HEK293 (cell line): ENCODE measurements at regions not wholly inside any gene's neighbourhood (a gene's known extent, or its start where the extent isn't known, plus 50 kb on each side); places are given as distances from the start of the nearest gene placed in this dataset.

Experiments
- CTCF ChIA-PET: fragments of 350-600 bp; formaldehyde crosslinking; extraction: SDS; loops from one replicate; lab custom pipeline; 2021; ENCODE audit warnings: antibody characterized with exemption; lab: Yijun Ruan, JAX
- POLR2A ChIA-PET: fragments of 300-600 bp; formaldehyde crosslinking; extraction: SDS; loops from one replicate; lab custom pipeline; 2020; ENCODE audit warnings: antibody characterized with exemption, inconsistent platforms; lab: Yijun Ruan, JAX
- H3K27ac ChIP-seq: fragments of 200-500 bp; sonication (Bioruptor generic); 2 replicates; pipeline ENCODE4 v1.5.1; 2014; ENCODE audit warnings: low read depth, low read length, control low read depth, inconsistent platforms; ENCODE audit errors: extremely low read depth
- H3K36me3 ChIP-seq, 2 experiments: fragments of 200-500 bp in 1 of 2; sonication (Bioruptor generic) in 1 of 2; 1 replicate in 1 of 2; 2 replicates in 1 of 2; pipeline ENCODE4 v1.5.1; 2014 to 2017; ENCODE audit warnings: inconsistent platforms in 2 of 2, low read length in 2 of 2; ENCODE audit not compliant: control insufficient read depth in 2 of 2, insufficient read depth in 1 of 2
- H3K4me1 ChIP-seq: fragments of 200-500 bp; sonication (Bioruptor generic); 2 replicates; pipeline ENCODE4 v1.5.1; 2014; ENCODE audit warnings: mild to moderate bottlenecking, low read length, inconsistent platforms; ENCODE audit not compliant: control insufficient read depth, insufficient read depth
- H3K4me3 ChIP-seq: 2 replicates; pipeline ENCODE4 v1.5.1; 2011; ENCODE audit warnings: low read depth, mild to moderate bottlenecking, control low read depth, low read length, moderate library complexity
- H3K9me3 ChIP-seq: fragments of 200-500 bp; sonication (Bioruptor generic); 2 replicates; pipeline ENCODE4 v1.5.1; 2014; ENCODE audit warnings: low read depth, low read length, inconsistent platforms; ENCODE audit not compliant: control insufficient read depth, insufficient read depth
- BCL11B ChIP-seq: fragments of 450-650 bp; formaldehyde crosslinking; IDR thresholded peaks from 2 replicates; pipeline ENCODE4 v1.5.1; 2016; ENCODE audit warnings: low read depth, missing biosample characterization, missing genetic modification characterization
- MYNN ChIP-seq: fragments of 450-650 bp; formaldehyde crosslinking; IDR thresholded peaks from 2 replicates; pipeline ENCODE4 v1.5.1; 2016; ENCODE audit warnings: missing biosample characterization, missing genetic modification characterization, borderline replicate concordance
- ZFHX2 ChIP-seq: fragments of 450-650 bp; formaldehyde crosslinking; conservative IDR thresholded peaks from 2 replicates; pipeline ENCODE4 v1.5.1; 2016; ENCODE audit warnings: missing biosample characterization, missing genetic modification characterization
- ZFP37 ChIP-seq: fragments of 450-650 bp; formaldehyde crosslinking; IDR thresholded peaks from 2 replicates; pipeline ENCODE4 v1.5.1; 2016; ENCODE audit warnings: missing biosample characterization, missing genetic modification characterization
- ZFP69B ChIP-seq: fragments of 450-650 bp; formaldehyde crosslinking; IDR thresholded peaks from 2 replicates; pipeline ENCODE4 v1.5.1; 2016; ENCODE audit warnings: missing biosample characterization, missing genetic modification characterization
- ZNF157 ChIP-seq: fragments of 450-650 bp; formaldehyde crosslinking; IDR thresholded peaks from 2 replicates; pipeline ENCODE4 v1.5.1; 2016; ENCODE audit warnings: missing biosample characterization, missing genetic modification characterization
- ZNF16 ChIP-seq: fragments of 450-650 bp; formaldehyde crosslinking; IDR thresholded peaks from 2 replicates; pipeline ENCODE4 v1.5.1; 2016; ENCODE audit warnings: low read depth, missing biosample characterization, missing genetic modification characterization
- ZNF19 ChIP-seq: fragments of 450-650 bp; formaldehyde crosslinking; IDR thresholded peaks from 2 replicates; pipeline ENCODE4; 2016; ENCODE audit warnings: missing biosample characterization, missing genetic modification characterization, low read depth
- ZNF248 ChIP-seq: fragments of 450-650 bp; formaldehyde crosslinking; IDR thresholded peaks from 2 replicates; pipeline ENCODE4 v1.5.1; 2017; ENCODE audit warnings: missing biosample characterization, missing genetic modification characterization
- ZNF266 ChIP-seq: fragments of 450-650 bp; formaldehyde crosslinking; IDR thresholded peaks from 2 replicates; pipeline ENCODE4 v1.5.1; 2016; ENCODE audit warnings: missing biosample characterization, missing genetic modification characterization, low read depth
- ZNF292 ChIP-seq: fragments of 450-650 bp; formaldehyde crosslinking; IDR thresholded peaks from 2 replicates; pipeline ENCODE4 v1.5.1; 2016; ENCODE audit warnings: low read depth, missing biosample characterization, missing genetic modification characterization, borderline replicate concordance
- ZNF37A ChIP-seq: fragments of 450-650 bp; IDR thresholded peaks from 2 replicates; pipeline ENCODE4 v1.5.1; 2018; ENCODE audit warnings: missing biosample characterization, missing genetic modification characterization
- ZNF416 ChIP-seq: fragments of 450-650 bp; formaldehyde crosslinking; IDR thresholded peaks from 2 replicates; pipeline ENCODE4 v1.5.1; 2016; ENCODE audit warnings: missing biosample characterization, missing genetic modification characterization
- ZNF433 ChIP-seq: fragments of 450-650 bp; formaldehyde crosslinking; IDR thresholded peaks from 2 replicates; pipeline ENCODE4 v1.5.1; 2016; ENCODE audit warnings: missing biosample characterization, missing genetic modification characterization, low read depth
- ZNF473 ChIP-seq: fragments of 450-650 bp; formaldehyde crosslinking; IDR thresholded peaks from 2 replicates; pipeline ENCODE4 v1.5.1; 2017; ENCODE audit warnings: missing biosample characterization, missing genetic modification characterization
- ZNF530 ChIP-seq: fragments of 450-650 bp; formaldehyde crosslinking; IDR thresholded peaks from 2 replicates; pipeline ENCODE4 v1.5.1; 2016; ENCODE audit warnings: low read depth, missing biosample characterization, missing genetic modification characterization
- ZNF555 ChIP-seq: fragments of 450-650 bp; formaldehyde crosslinking; conservative IDR thresholded peaks from 2 replicates; pipeline ENCODE4 v1.5.1; 2017; ENCODE audit warnings: missing biosample characterization, mild to moderate bottlenecking, missing genetic modification characterization, inconsistent platforms
- ZNF624 ChIP-seq: fragments of 450-650 bp; formaldehyde crosslinking; IDR thresholded peaks from 2 replicates; pipeline ENCODE4 v1.5.1; 2017; ENCODE audit warnings: missing biosample characterization, missing genetic modification characterization
- ZNF654 ChIP-seq: fragments of 450-650 bp; formaldehyde crosslinking; IDR thresholded peaks from 2 replicates; pipeline ENCODE4 v1.5.1; 2016; ENCODE audit warnings: low read depth, missing biosample characterization, missing genetic modification characterization
- ZNF660 ChIP-seq: fragments of 450-650 bp; IDR thresholded peaks from 2 replicates; pipeline ENCODE4 v1.5.1; 2018; ENCODE audit warnings: missing biosample characterization, mild to moderate bottlenecking, missing genetic modification characterization
- ZNF837 ChIP-seq: fragments of 450-650 bp; formaldehyde crosslinking; IDR thresholded peaks from 2 replicates; pipeline ENCODE4 v1.5.1; 2016; ENCODE audit warnings: missing biosample characterization, missing genetic modification characterization
- TF ChIP-seq, protein P1 (sequence below): fragments of 450-650 bp; formaldehyde crosslinking; IDR thresholded peaks from 2 replicates; pipeline ENCODE4 v1.5.1; 2016; ENCODE audit warnings: missing biosample characterization, missing genetic modification characterization
- TF ChIP-seq, protein P2 (sequence below): fragments of 450-650 bp; formaldehyde crosslinking; IDR thresholded peaks from 2 replicates; pipeline ENCODE4 v1.5.1; 2016; ENCODE audit warnings: missing biosample characterization, missing genetic modification characterization
- TF ChIP-seq, protein P3 (sequence below): fragments of 450-650 bp; formaldehyde crosslinking; IDR thresholded peaks from 2 replicates; pipeline ENCODE4 v1.5.0; 2017; ENCODE audit warnings: missing biosample characterization, missing genetic modification characterization, borderline replicate concordance
- TF ChIP-seq, protein P4 (sequence below): fragments of 450-650 bp; formaldehyde crosslinking; IDR thresholded peaks from 2 replicates; pipeline ENCODE4 v1.5.1; 2016; ENCODE audit warnings: missing biosample characterization, missing genetic modification characterization
- TF ChIP-seq, protein P5 (sequence below): fragments of 450-650 bp; formaldehyde crosslinking; IDR thresholded peaks from 2 replicates; pipeline ENCODE4 v1.5.1; 2016; ENCODE audit warnings: missing biosample characterization, missing genetic modification characterization

DNA sequence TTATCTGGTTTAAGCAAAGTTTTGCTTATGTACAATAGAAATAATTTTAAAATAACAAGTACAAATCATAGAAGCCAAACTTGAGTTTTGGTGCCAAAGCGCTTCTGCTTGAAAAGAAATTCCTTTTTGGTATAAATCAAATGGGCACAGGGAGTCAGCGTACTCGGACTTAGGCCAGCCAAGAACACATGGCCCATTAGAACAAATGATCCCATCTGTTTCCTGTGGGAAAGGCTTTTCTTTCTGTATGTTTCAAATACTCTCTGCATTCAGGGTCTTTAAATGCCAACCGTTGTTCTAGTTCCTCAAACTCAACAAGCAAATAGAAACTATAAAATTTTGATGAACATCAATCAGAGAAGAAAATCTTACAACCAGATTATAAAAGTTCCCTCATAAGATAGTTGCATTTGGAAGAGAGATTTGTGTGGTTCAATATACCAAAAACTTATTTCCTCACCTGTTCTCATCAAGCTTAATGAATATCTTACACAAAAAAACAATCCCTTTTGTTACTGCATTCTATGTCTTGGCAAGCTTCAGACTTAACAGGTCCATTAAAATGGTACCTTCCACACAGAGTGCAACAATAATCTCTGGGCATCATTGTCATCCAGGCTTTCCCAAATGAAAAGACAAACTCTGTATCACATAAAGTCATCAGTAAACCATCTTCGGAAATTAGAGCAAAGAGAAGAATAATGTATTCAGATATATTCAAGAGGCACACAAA is 739.8 kb upstream of the API5 start:
- ChIA-PET POLR2A (no interaction called here), CTCF (no interaction called here)
- H3K27ac ChIP-seq: no peak overlapping the region
- no peaks in the 10 kb centered on the region for H3K9me3 ChIP-seq
- no peak overlapping the region for H3K4me3 ChIP-seq
- no peaks in the 10 kb centered on the region for H3K36me3 ChIP-seq
- no peak for TF ChIP-seq ZNF433
- TF ChIP-seq ZNF660 (tag by site-specific recombination): no peak
- no peak for TF ChIP-seq ZFP69B (tag by site-specific recombination)
- TF ChIP-seq, protein P1, sequence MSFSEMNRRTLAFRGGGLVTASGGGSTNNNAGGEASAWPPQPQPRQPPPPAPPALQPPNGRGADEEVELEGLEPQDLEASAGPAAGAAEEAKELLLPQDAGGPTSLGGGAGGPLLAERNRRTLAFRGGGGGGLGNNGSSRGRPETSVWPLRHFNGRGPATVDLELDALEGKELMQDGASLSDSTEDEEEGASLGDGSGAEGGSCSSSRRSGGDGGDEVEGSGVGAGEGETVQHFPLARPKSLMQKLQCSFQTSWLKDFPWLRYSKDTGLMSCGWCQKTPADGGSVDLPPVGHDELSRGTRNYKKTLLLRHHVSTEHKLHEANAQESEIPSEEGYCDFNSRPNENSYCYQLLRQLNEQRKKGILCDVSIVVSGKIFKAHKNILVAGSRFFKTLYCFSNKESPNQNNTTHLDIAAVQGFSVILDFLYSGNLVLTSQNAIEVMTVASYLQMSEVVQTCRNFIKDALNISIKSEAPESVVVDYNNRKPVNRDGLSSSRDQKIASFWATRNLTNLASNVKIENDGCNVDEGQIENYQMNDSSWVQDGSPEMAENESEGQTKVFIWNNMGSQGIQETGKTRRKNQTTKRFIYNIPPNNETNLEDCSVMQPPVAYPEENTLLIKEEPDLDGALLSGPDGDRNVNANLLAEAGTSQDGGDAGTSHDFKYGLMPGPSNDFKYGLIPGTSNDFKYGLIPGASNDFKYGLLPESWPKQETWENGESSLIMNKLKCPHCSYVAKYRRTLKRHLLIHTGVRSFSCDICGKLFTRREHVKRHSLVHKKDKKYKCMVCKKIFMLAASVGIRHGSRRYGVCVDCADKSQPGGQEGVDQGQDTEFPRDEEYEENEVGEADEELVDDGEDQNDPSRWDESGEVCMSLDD (tag by site-specific recombination): no peak
- TF ChIP-seq ZNF37A: no peak
- TF ChIP-seq BCL11B: no peak
- TF ChIP-seq, protein P2, sequence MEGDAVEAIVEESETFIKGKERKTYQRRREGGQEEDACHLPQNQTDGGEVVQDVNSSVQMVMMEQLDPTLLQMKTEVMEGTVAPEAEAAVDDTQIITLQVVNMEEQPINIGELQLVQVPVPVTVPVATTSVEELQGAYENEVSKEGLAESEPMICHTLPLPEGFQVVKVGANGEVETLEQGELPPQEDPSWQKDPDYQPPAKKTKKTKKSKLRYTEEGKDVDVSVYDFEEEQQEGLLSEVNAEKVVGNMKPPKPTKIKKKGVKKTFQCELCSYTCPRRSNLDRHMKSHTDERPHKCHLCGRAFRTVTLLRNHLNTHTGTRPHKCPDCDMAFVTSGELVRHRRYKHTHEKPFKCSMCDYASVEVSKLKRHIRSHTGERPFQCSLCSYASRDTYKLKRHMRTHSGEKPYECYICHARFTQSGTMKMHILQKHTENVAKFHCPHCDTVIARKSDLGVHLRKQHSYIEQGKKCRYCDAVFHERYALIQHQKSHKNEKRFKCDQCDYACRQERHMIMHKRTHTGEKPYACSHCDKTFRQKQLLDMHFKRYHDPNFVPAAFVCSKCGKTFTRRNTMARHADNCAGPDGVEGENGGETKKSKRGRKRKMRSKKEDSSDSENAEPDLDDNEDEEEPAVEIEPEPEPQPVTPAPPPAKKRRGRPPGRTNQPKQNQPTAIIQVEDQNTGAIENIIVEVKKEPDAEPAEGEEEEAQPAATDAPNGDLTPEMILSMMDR (tag by site-specific recombination): no peak
- TF ChIP-seq ZFP37 (tag by site-specific recombination): no peak
- TF ChIP-seq ZNF624 (tag by site-specific recombination): no peak
- TF ChIP-seq, protein P3, sequence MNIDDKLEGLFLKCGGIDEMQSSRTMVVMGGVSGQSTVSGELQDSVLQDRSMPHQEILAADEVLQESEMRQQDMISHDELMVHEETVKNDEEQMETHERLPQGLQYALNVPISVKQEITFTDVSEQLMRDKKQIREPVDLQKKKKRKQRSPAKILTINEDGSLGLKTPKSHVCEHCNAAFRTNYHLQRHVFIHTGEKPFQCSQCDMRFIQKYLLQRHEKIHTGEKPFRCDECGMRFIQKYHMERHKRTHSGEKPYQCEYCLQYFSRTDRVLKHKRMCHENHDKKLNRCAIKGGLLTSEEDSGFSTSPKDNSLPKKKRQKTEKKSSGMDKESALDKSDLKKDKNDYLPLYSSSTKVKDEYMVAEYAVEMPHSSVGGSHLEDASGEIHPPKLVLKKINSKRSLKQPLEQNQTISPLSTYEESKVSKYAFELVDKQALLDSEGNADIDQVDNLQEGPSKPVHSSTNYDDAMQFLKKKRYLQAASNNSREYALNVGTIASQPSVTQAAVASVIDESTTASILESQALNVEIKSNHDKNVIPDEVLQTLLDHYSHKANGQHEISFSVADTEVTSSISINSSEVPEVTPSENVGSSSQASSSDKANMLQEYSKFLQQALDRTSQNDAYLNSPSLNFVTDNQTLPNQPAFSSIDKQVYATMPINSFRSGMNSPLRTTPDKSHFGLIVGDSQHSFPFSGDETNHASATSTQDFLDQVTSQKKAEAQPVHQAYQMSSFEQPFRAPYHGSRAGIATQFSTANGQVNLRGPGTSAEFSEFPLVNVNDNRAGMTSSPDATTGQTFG: no peak
- no peak for TF ChIP-seq ZNF16 (tag by site-specific recombination)
- no peak for TF ChIP-seq ZFHX2 (tag by site-specific recombination)
- TF ChIP-seq, protein P4, sequence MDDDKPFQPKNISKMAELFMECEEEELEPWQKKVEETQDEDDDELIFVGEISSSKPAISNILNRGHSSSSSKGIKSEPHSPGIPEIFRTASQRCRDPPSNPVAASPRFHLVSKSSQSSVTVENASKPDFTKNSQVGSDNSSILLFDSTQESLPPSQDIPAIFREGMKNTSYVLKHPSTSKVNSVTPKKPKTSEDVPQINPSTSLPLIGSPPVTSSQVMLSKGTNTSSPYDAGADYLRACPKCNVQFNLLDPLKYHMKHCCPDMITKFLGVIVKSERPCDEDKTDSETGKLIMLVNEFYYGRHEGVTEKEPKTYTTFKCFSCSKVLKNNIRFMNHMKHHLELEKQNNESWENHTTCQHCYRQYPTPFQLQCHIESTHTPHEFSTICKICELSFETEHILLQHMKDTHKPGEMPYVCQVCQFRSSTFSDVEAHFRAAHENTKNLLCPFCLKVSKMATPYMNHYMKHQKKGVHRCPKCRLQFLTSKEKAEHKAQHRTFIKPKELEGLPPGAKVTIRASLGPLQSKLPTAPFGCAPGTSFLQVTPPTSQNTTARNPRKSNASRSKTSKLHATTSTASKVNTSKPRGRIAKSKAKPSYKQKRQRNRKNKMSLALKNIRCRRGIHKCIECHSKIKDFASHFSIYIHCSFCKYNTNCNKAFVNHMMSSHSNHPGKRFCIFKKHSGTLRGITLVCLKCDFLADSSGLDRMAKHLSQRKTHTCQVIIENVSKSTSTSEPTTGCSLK (tag by site-specific recombination): no peak
- no peak for TF ChIP-seq ZNF292 (tag by site-specific recombination)
- no peak for TF ChIP-seq ZNF19
- TF ChIP-seq ZNF654: no peak
- no peak for TF ChIP-seq ZNF248 (tag by site-specific recombination)
- TF ChIP-seq, all 188 proteins: peak for 0
- H3K4me1 ChIP-seq: no peaks in the 10 kb centered on the region

DNA sequence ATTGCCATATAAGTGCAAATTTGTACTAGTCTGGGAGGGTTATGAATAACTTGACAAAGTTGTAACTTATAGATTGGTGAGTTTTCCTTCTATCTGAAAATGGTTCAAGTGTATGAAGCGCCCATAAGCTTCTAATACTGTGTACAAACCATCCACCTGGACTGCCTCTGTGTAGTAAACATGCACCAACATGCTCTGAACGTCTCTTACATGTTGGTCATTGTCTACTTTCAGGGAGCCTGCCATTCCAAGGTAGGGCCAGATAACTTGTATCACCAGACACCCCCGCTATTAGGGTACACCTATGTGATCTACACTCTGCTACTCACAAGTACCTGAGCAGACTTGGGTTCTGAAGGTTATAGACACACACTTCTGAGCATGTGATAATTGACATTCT is 735.5 kb upstream of the API5 start:
- ChIA-PET POLR2A (no interaction called here), CTCF (no interaction called here)
- H3K36me3 ChIP-seq: no peaks in the 10 kb centered on the region
- no peaks in the 10 kb centered on the region for H3K9me3 ChIP-seq
- H3K4me1 ChIP-seq: no peaks in the 10 kb centered on the region
- H3K4me3 ChIP-seq: no peak overlapping the region
- no peak overlapping the region for H3K27ac ChIP-seq
- TF ChIP-seq MYNN (tag by site-specific recombination) (no peak), ZNF837 (tag by site-specific recombination) (no peak), ZNF266 (tag by site-specific recombination) (no peak), ZNF530 (tag by site-specific recombination) (no peak), ZNF555 (tag by site-specific recombination) (no peak), ZNF473 (tag by site-specific recombination) (no peak), ZNF416 (no peak), ZNF157 (no peak), ZNF19 (no peak)
- TF ChIP-seq, protein P5, sequence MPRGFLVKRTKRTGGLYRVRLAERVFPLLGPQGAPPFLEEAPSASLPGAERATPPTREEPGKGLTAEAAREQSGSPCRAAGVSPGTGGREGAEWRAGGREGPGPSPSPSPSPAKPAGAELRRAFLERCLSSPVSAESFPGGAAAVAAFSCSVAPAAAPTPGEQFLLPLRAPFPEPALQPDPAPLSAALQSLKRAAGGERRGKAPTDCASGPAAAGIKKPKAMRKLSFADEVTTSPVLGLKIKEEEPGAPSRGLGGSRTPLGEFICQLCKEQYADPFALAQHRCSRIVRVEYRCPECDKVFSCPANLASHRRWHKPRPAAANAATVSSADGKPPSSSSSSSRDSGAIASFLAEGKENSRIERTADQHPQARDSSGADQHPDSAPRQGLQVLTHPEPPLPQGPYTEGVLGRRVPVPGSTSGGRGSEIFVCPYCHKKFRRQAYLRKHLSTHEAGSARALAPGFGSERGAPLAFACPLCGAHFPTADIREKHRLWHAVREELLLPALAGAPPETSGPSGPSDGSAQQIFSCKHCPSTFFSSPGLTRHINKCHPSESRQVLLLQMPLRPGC (tag by site-specific recombination): no peak
